Parathyroid adenoma (tissue), 2 donors: ENCODE measurements at regions not wholly inside any gene's neighbourhood (a gene's known extent, or its start where the extent isn't known, plus 50 kb on each side); places are given as distances from the start of the nearest gene placed in this dataset.

Experiments used
- H2AFZ ChIP-seq: fragments of 300-600 bp; sonication (generic); one replicate; pipeline ENCODE4 v1.7.0; 2017; ENCODE audit warnings: antibody characterized with exemption, mild to moderate bottlenecking
- H3K27ac ChIP-seq: fragments of 300-600 bp; sonication (generic); one replicate; pipeline ENCODE4 v1.7.0; 2017
- H3K27me3 ChIP-seq: fragments of 300-600 bp; sonication (generic); one replicate; pipeline ENCODE4 v1.7.0; 2017; ENCODE audit warnings: low read length; ENCODE audit not compliant: control insufficient read depth, insufficient read depth
- H3K36me3 ChIP-seq: fragments of 300-600 bp; sonication (generic); one replicate; pipeline ENCODE4 v1.7.0; 2017; ENCODE audit warnings: low read length; ENCODE audit not compliant: control insufficient read depth, insufficient read depth
- H3K4me1 ChIP-seq: fragments of 300-600 bp; sonication (generic); one replicate; pipeline ENCODE4 v1.7.0; 2017; ENCODE audit warnings: control low read depth
- H3K4me2 ChIP-seq: fragments of 300-600 bp; sonication (generic); one replicate; pipeline ENCODE4 v1.7.0; 2017; ENCODE audit warnings: low read length
- H3K4me3 ChIP-seq: fragments of 300-600 bp; sonication (generic); one replicate; pipeline ENCODE4 v1.7.0; 2017; ENCODE audit warnings: low read depth, low read length
- H3K79me2 ChIP-seq: fragments of 300-600 bp; sonication (generic); one replicate; pipeline ENCODE4 v1.7.0; 2017; ENCODE audit warnings: control low read depth
- H3K9ac ChIP-seq: fragments of 300-600 bp; sonication (generic); one replicate; pipeline ENCODE4 v1.7.0; 2017; ENCODE audit warnings: mild to moderate bottlenecking
- H3K9me3 ChIP-seq: fragments of 300-600 bp; sonication (generic); one replicate; pipeline ENCODE4 v1.7.0; 2017; ENCODE audit warnings: low read length; ENCODE audit not compliant: control insufficient read depth
- TF ChIP-seq, protein P1 (sequence below): fragments of 300-600 bp; sonication (generic); IDR thresholded peaks from one replicate; pipeline ENCODE4 v1.7.0; 2017; ENCODE audit warnings: antibody characterized with exemption, mild to moderate bottlenecking
- donor health status: primary hyperparathyroidism.

GRCh38 chr18:2086439-2086838 is 484.9 kb downstream of the METTL4 start:
- H3K4me1 ChIP-seq, result no peaks in the 10 kb centered on the region
- TF ChIP-seq, protein P1, sequence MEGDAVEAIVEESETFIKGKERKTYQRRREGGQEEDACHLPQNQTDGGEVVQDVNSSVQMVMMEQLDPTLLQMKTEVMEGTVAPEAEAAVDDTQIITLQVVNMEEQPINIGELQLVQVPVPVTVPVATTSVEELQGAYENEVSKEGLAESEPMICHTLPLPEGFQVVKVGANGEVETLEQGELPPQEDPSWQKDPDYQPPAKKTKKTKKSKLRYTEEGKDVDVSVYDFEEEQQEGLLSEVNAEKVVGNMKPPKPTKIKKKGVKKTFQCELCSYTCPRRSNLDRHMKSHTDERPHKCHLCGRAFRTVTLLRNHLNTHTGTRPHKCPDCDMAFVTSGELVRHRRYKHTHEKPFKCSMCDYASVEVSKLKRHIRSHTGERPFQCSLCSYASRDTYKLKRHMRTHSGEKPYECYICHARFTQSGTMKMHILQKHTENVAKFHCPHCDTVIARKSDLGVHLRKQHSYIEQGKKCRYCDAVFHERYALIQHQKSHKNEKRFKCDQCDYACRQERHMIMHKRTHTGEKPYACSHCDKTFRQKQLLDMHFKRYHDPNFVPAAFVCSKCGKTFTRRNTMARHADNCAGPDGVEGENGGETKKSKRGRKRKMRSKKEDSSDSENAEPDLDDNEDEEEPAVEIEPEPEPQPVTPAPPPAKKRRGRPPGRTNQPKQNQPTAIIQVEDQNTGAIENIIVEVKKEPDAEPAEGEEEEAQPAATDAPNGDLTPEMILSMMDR, result no peak
- no peak overlapping the region for H3K4me3 ChIP-seq
- H3K9ac ChIP-seq, result no peak overlapping the region
- no peaks in the 10 kb centered on the region for H3K36me3 ChIP-seq
- no peaks in the 10 kb centered on the region for H3K79me2 ChIP-seq
- no peak overlapping the region for H3K4me2 ChIP-seq
- no peaks in the 10 kb centered on the region for H3K27me3 ChIP-seq
- H3K9me3 ChIP-seq, result no peaks in the 10 kb centered on the region
- H3K27ac ChIP-seq, result no peak overlapping the region
- no peak overlapping the region for H2AFZ ChIP-seq

GRCh38 chr18:2087877-2088673 is 483.2 kb downstream of the METTL4 start:
- H3K27me3 ChIP-seq, result no peaks in the 10 kb centered on the region
- H3K79me2 ChIP-seq, result no peaks in the 10 kb centered on the region
- no peak overlapping the region for H2AFZ ChIP-seq
- no peaks in the 10 kb centered on the region for H3K4me1 ChIP-seq
- no peak overlapping the region for H3K9ac ChIP-seq
- no peak overlapping the region for H3K4me3 ChIP-seq
- H3K36me3 ChIP-seq, result no peaks in the 10 kb centered on the region
- no peaks in the 10 kb centered on the region for H3K9me3 ChIP-seq
- no peak overlapping the region for H3K4me2 ChIP-seq
- TF ChIP-seq, protein P1, result no peak
- H3K27ac ChIP-seq, result no peak overlapping the region

DNA sequence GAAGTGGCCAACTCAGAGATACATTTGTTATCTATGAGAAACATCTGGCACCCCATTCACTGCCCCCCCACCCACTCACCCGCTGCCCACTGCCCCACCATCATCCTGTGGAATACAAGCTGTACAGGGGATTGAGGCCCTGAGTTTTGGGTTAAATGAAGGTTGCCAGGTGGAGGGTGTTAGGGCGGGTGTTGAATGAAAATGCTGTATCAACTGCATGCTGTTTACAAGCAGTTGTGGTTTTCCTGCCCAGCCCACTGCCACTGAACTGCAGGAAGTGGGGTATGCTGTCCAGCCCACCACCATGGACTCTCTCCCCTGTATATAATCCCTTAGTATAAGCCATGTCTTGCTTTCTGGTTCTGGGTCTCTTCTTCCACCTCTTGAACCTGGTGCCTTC is 481.9 kb downstream of the METTL4 start:
- Histone ChIP-seq H3K4me2 (no peak overlapping the region), H3K27ac (no peak overlapping the region)
- TF ChIP-seq, protein P1, result no peak

GRCh38 chr18:2091937-2092336 is 479.4 kb downstream of the METTL4 start:
- Histone ChIP-seq H3K36me3 (no peaks in the 10 kb centered on the region), H3K27ac (no peak overlapping the region), H2AFZ (no peak overlapping the region), H3K4me3 (no peak overlapping the region), H3K79me2 (no peaks in the 10 kb centered on the region), H3K4me1 (no peaks in the 10 kb centered on the region), H3K9ac (no peak overlapping the region), H3K27me3 (no peaks in the 10 kb centered on the region), H3K4me2 (no peak overlapping the region), H3K9me3 (no peaks in the 10 kb centered on the region)
- TF ChIP-seq, protein P1, result no peak

More for the DNA sequence above, 481.9 kb downstream of the METTL4 start:
- H3K9ac ChIP-seq, result no peak overlapping the region
- no peaks in the 10 kb centered on the region for H3K27me3 ChIP-seq
- no peaks in the 10 kb centered on the region for H3K79me2 ChIP-seq
- no peak overlapping the region for H2AFZ ChIP-seq
- no peak overlapping the region for H3K4me3 ChIP-seq
- H3K36me3 ChIP-seq, result no peaks in the 10 kb centered on the region
- H3K4me1 ChIP-seq, result no peaks in the 10 kb centered on the region
- H3K9me3 ChIP-seq, result no peaks in the 10 kb centered on the region

GRCh38 chr18:2096551-2096950 is 474.8 kb downstream of the METTL4 start:
- H3K79me2 ChIP-seq, result no peaks in the 10 kb centered on the region
- TF ChIP-seq, protein P1, result no peak
- no peaks in the 10 kb centered on the region for H3K9me3 ChIP-seq
- no peak overlapping the region for H3K27ac ChIP-seq
- no peaks in the 10 kb centered on the region for H3K36me3 ChIP-seq
- no peak overlapping the region for H3K9ac ChIP-seq
- no peak overlapping the region for H3K4me3 ChIP-seq
- no peak overlapping the region for H3K4me2 ChIP-seq
- H2AFZ ChIP-seq, result no peak overlapping the region
- H3K27me3 ChIP-seq, result no peaks in the 10 kb centered on the region
- no peaks in the 10 kb centered on the region for H3K4me1 ChIP-seq
